GM12891 (cell line): ENCODE measurements at regions not wholly inside any gene's neighbourhood (a gene's known extent, or its start where the extent isn't known, plus 50 kb on each side); places are given as distances from the start of the nearest gene placed in this dataset.
"Not testable (repeated sequence)": the region's sequence is repeated elsewhere in the genome, so short reads cannot be mapped to it uniquely, and the experiment has no call there.

Source experiments
- DNase-seq: peaks from one replicate; pipeline ENCODE4 v3.0.0; 2011; ENCODE audit warnings: low spot score; ENCODE audit not compliant: insufficient read length
- FAIRE-seq: peaks from 2 replicates; lab custom pipeline; 2011; peaks lifted over from hg19 to GRCh38; lab: Jason Lieb, UNC
- PAX5 ChIP-seq: IDR thresholded peaks from 2 replicates; pipeline ENCODE4 v1.6.1; 2011; ENCODE audit warnings: low read length, moderate library complexity, mild to moderate bottlenecking; ENCODE audit not compliant: insufficient read depth, severe bottlenecking
- POLR2A ChIP-seq: IDR thresholded peaks from 2 replicates; pipeline ENCODE4 v1.6.1; 2011; ENCODE audit warnings: low read depth, low read length, control low read depth
- POLR2AphosphoS5 ChIP-seq: IDR thresholded peaks from 2 replicates; pipeline ENCODE4 v1.6.1; 2011; ENCODE audit warnings: low read depth, low read length, control low read depth
- POU2F2 ChIP-seq: IDR thresholded peaks from 2 replicates; pipeline ENCODE4 v1.6.1; 2011; ENCODE audit warnings: low read depth, mild to moderate bottlenecking, control low read depth, low read length, moderate library complexity
- SPI1 ChIP-seq: IDR thresholded peaks from 2 replicates; pipeline ENCODE4 v1.6.1; 2011; ENCODE audit warnings: low read depth, low read length, control low read depth
- TAF1 ChIP-seq: IDR thresholded peaks from 2 replicates; pipeline ENCODE4 v1.6.1; 2011; ENCODE audit warnings: low read depth, low read length, control low read depth

GRCh38 chr9:95572381-95573151 lies 55.8 kb upstream of the PTCH1 start:
- FAIRE-seq: no peak
- DNase-seq: no peak
- TF ChIP-seq SPI1 (no peak), PAX5 (no peak), POU2F2 (no peak), POLR2A (no peak), TAF1 (no peak), POLR2AphosphoS5 (no peak)

GRCh38 chr9:95570646-95571045 lies 53.9 kb upstream of the PTCH1 start:
- FAIRE-seq: no peak
- DNase-seq: no peak
- TF ChIP-seq PAX5: no peak
- TF ChIP-seq POLR2AphosphoS5: no peak
- TF ChIP-seq SPI1: 0 out of 2 replicates have a peak, but pooled peaks have one; percentile 4

DNA sequence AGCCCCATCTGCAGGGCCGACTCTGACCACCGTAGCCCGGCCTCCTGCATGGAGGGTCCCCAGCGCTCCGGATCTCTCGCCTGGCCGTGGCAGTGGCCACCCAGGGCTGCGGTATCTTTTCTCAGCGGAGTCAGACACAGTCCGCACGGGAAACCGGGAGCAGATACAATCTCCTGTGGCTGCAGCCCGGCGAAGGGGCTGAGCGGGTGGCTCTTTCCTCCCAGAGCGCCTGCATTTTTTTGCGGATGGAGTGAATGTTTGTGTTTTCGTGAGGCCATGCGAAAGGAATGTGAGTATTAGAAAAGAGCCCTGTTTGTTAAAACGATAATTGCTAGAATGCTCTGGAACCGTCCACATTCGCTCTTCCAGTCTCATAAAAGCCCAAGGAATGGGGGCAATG lies 53.4 kb upstream of the PTCH1 start:
- no peak for DNase-seq
- TF ChIP-seq POU2F2: no peak
- no peak for TF ChIP-seq POLR2AphosphoS5
- no peak for TF ChIP-seq SPI1
- TF ChIP-seq TAF1: no peak
- TF ChIP-seq POLR2A: no peak
- no peak for TF ChIP-seq PAX5
- no peak for FAIRE-seq

DNA sequence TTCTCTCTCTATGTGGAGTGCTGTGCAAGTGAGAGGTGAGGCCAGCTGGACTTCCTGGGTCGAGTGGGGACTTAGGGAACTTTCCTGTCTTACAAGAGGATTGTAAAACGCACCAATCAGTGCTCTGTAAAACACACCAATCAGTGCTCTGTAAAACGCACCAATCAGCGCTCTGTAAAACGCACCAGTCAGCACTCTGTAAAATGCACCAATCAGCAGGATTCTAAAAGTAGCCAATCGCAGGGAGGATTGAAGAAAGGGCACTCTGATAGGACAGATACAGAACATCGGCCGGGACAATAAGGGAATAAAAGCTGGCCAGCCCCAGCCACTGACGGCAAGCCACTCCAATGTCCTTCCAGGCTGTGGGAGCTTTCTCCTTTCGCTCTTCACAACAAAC lies 52.0 kb upstream of the PTCH1 start:
- not testable (repeated sequence) for FAIRE-seq, DNase-seq
